Epidermal melanocyte (primary cell): ENCODE measurements at regions not wholly inside any gene's neighbourhood (a gene's known extent, or its start where the extent isn't known, plus 50 kb on each side); places are given as distances from the start of the nearest gene placed in this dataset.
"Not testable (repeated sequence)": the region's sequence is repeated elsewhere in the genome, so short reads cannot be mapped to it uniquely, and the experiment has no call there.

Experiments
- DNase-seq: peaks from one replicate; pipeline ENCODE4 v3.0.0; 2011; ENCODE audit warnings: low spot score; ENCODE audit not compliant: insufficient read length

GRCh38 chr2:83305758-83306378, 1153.2 kb downstream of the SUCLG1 start:
- no peak for DNase-seq

GRCh38 chr2:83291083-83291482, 1168.0 kb downstream of the SUCLG1 start:
- no peak for DNase-seq

DNA sequence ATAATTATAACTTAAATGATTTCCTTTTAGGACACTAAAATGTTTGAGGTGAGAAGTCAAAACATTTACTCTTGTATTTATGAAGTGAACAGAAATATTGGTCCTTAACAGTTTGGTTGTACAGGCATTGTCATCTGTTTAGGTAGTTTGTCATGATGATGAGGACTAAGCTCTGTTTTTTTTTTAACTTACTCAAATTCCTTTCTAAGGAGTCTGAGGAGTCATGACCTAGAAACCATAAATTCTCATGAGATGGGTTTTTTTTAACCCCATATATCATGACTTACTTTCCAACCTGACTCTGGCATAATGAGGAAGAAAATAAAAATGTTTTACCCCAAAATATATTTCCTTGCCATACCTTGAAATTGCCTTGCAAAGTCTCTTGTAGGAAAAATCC, 1176.2 kb downstream of the SUCLG1 start:
- no peak for DNase-seq

DNA sequence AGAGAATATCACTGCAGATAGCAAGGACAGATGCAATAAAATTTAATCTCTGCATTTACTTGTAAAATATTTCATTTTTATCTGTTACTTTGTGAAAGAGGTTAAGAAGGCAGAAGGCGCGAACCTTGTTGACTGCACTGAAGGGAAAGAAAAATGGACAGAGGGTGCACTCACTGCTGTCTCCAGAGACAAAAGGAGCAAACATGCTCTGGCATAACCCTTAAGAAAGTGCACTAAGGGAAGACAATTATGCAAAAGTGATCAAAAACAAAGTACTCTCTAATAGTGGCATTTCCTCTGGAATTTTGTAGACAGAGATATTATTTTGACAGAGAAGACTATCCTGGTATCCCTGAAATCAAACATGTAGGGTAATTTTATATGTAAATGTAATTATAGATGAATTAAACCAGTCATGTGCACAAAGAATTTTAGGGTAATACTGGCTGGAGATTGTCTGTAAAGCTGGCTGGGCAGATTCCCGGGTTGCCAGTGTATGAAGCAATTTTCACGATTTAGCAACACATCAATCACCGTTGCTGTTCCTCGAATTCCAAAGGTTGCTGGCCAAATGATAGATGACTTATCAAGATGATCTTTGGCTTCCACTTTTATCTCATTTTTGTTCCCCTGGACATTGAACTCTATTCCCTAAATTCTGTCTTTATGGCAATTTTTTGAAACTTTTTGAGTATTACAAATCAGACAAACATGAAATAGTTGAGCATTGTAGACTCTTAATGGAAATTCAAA, 1176.9 kb downstream of the SUCLG1 start:
- no peak for DNase-seq

DNA sequence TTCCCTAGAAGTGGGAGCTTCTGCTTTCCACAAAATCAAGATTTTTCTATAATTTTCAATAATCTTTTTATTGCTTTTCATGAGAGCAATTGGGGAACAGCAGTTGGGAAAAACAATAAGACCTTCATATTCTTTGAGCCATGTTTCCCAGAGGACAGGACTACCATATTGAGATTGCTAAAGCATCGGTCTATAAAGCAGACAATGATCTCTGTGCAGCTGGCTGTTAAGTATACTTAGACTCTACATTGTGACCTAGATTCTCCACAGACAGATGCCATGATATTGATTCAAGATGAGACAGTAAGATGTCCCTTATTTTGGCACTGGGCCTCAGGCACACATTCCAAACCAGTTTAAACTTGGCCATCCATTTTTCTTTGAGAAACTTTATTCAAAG, 1178.7 kb downstream of the SUCLG1 start:
- DNase-seq: no peak

DNA sequence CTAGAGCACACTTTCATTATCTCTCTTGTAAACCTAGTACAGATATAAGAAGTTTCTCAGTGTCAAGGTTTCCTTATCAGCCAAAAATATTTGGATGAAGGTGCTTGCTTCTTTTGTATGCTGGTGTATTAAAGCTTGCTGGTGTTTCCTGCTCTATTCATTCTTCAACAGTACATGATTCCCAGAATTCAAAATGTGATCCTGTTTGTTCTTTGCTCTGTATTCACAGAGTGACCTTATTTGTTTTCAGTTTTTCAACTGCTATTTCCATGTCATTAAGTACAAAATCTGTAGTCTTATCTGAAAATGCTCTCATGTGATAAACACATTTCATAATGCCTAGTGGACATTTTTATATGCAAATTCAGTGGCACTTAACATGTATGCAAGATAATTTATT, 1185.8 kb downstream of the SUCLG1 start:
- no peak for DNase-seq

- DNase-seq: no peak
Measured at GRCh38 chr2:83261591-83262136, 1197.4 kb downstream of the SUCLG1 start.

GRCh38 chr2:83253848-83254247, 1205.2 kb downstream of the SUCLG1 start:
- no peak for DNase-seq

DNA sequence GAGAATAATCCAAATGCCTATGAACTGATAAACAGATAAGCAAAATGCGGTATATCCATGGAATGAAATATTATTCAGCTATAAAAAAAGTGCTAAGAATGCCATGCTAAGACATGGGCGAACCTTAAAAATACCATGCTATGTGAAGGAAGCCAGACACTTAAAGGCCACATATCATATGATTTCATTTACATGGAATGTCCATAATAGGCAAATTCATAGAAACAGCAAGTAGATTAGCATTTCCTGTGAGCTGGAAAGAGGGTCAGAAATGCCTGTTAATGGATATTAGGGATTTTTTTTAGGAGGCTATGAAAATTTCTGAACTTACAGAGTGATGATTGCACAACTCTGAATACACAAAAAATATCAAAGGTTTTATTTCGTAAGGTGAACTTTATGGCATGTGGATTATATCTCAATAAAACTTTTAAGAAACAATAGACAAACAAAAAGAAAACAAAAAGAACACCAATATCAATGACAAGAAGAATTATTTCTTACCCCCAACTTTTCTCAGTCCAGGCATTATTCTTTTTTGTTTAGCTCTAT, 1207.7 kb downstream of the SUCLG1 start:
- DNase-seq: no peak

GRCh38 chr2:83245806-83246537, 1213.1 kb downstream of the SUCLG1 start:
- DNase-seq: not testable (repeated sequence)

DNA sequence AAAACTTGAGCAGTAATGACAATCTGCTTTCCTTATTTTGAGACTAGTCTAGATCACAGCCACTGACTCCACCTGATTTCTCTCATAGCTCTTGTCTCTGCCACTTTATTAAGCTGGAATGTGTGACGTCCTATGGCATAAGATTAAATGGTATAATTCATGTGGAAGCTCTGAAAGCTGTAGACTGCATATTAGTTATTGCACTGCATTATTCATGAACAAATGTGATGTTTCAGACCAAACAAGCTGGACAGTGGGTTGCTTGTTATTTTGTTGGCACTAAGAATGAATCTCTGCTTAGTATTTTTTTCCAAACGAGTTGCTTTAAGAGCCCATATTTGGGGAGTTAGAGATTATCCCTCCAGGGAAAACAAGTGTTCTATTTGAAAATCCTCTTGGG, 1218.5 kb downstream of the SUCLG1 start:
- no peak for DNase-seq

GRCh38 chr2:83238111-83238510, 1221.0 kb downstream of the SUCLG1 start:
- DNase-seq: no peak

DNA sequence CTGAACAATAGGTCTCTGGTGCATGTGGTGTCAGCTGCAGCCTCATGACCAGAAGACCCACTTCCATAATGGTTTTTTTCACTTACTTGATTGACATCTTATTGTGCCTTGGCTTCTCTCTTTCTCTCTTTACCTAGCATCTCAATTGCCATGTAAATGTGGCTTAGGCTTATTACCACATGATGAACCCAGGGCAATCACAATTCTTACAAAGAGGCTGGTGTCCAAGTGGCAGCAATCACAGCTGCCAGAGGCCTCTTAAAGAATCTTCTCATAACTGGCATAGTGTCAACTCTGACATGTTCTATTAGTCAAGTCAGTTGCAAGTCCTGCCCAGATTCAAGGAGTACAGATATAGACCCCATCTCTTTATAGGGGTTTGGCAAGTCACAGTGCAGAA, 1224.8 kb downstream of the SUCLG1 start:
- no peak for DNase-seq

DNA sequence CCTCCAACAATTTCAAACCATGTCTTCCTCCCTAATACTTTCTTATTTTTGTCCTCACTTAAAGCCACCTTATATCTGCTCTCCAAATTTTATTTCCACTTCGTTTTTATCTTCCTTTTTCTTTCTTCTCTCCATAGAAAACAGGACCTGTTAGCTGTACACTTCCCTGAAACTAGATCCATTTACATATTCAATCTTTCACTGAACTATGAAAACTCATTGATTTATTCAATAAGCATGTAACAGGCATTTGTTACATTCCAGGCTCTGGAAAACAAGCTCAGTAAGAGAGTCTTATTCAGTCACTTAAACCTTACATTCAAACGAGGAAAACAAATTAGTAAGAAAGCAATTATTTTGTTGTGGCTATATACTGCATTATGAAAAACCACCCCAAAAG, 1225.3 kb downstream of the SUCLG1 start:
- no peak for DNase-seq

DNA sequence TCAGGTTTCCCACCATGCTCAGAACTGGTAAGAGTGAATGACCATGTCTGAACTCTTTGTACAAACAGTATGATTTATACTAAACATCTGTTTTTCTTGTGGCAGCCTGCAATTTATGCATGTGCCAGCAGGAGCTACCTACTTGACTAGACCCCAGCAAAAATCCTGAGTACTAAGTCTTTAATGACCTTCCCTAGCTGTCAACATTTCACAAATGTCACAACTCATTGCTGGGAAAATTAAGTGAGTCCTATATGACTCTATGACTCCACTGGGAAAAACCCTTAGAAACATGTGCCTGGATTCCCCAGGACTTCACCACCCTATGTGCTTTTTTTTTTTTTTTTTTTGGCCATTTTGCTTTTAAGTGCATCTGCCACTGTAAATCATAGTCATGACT, 1225.8 kb downstream of the SUCLG1 start:
- DNase-seq: no peak

GRCh38 chr2:83229443-83229842, 1229.6 kb downstream of the SUCLG1 start:
- DNase-seq: no peak

DNA sequence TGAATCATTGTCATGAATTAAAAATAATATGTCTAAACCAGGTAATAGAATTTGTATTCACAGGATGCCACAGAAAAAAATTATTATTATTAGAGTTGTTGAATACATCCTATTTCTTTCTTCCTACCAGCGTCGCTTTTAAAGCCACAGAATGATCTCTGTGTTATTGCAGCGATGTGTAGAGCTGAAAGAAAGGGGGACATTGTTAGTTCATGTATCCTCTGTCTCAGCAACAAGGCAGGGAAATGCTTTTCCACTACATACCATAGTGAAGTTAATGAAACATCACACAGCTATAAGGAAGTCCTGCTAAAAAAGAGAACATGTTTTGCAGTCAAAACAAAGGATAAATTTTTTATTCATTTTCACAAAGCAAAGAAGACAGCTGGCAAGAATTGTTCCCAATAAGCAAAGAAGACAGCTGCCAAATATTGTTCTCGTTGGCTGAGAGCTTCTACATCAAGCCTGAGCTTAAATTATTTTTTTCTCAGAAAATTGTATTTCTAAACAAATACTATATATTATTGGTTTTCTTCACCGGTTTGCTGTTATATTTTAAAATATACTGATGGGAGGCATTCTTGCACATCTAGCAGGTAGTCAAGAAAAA, 1234.4 kb downstream of the SUCLG1 start:
- DNase-seq: no peak

DNA sequence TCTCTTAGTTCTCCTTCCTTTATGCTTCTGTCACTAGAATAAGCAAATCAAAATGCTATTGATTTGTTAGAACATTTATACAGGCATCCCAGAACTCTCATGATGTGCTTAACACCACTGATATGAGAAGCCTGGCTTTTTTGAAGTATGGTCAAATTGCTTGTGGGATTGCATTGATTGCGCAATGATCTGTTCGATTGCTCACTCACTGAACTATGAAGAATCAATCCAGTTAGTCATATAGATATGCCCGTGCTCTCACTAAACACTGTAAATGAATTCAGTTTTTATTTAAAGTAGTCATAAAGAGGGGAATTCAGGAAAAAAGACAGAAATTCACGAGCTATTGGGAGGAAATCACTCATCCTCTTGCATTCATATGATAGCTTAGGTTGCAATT, 1237.8 kb downstream of the SUCLG1 start:
- DNase-seq: no peak

DNA sequence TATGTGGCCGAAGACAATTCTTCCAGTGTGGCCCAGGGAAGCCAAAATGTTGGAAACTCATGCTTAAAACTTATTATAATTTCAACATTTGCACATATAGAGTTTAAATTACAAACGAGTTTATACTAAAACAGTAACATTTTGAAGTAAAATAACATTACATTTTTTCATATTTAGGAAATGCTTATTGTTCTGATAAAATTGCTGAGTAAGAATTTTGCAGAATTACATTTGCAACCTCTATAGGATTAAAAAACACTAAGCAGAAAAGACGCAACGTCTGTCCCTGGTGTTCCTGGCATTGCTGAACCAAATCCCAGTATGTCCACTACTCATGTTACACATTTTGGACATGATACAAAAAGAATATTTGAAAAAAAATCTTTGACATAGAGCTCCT, 1241.2 kb downstream of the SUCLG1 start:
- DNase-seq: no peak

DNA sequence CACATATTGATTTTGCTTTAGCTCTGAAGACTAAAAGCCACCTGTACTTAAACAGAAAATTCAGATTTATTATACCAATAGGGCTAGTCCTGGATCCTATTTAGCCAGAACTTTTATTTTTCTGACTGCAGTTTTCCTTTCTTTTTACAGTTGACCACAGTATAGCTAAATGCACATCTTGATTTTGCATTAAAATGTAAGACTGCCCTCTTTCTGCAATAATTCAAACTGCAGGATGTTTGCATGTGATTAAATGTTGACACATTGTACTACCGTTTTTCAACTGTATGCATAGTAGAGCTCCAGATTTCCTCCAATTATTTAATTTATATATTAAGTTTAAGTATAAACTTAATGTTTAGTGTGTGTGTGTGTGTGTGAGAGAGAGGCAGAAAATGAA, 1262.9 kb downstream of the SUCLG1 start:
- no peak for DNase-seq

DNA sequence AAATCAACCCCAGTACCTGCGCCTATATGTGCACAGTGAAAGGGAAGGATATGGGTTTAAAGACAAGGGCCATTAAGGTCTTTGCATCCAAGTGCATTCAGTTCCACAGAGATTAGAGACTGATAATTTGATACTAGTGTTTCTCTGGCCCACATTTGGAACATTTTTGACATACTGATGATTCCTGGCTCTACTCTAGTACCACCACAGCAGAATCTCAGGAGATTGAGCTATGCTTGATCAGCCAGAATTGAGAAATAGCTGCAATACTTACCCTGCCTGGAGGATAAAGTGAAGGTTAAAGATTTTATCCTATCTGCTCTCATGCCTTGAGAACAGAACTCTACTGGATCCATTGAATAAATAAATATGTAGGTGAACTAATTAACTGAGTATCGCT, 1267.8 kb downstream of the SUCLG1 start:
- DNase-seq: no peak
